OCI-LY3 (cell line): ENCODE measurements at regions not wholly inside any gene's neighbourhood (a gene's known extent, or its start where the extent isn't known, plus 50 kb on each side); places are given as distances from the start of the nearest gene placed in this dataset.

Experiments used
- EZH2phosphoT487 ChIP-seq: fragments of 200-600 bp; shearing (Covaris generic); IDR thresholded peaks from 2 replicates; pipeline ENCODE4 v1.6.1; 2018; ENCODE audit warnings: antibody characterized with exemption, mixed run types, low read depth
- TF ChIP-seq, protein P1 (sequence below): fragments of 200-600, 300-600 bp; sonication (generic); IDR thresholded peaks from 2 replicates; pipeline ENCODE4 v1.5.1; 2014; ENCODE audit warnings: antibody characterized with exemption, low read length, low read depth

- TF ChIP-seq, protein P1, sequence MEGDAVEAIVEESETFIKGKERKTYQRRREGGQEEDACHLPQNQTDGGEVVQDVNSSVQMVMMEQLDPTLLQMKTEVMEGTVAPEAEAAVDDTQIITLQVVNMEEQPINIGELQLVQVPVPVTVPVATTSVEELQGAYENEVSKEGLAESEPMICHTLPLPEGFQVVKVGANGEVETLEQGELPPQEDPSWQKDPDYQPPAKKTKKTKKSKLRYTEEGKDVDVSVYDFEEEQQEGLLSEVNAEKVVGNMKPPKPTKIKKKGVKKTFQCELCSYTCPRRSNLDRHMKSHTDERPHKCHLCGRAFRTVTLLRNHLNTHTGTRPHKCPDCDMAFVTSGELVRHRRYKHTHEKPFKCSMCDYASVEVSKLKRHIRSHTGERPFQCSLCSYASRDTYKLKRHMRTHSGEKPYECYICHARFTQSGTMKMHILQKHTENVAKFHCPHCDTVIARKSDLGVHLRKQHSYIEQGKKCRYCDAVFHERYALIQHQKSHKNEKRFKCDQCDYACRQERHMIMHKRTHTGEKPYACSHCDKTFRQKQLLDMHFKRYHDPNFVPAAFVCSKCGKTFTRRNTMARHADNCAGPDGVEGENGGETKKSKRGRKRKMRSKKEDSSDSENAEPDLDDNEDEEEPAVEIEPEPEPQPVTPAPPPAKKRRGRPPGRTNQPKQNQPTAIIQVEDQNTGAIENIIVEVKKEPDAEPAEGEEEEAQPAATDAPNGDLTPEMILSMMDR, result no peak
- no peak for TF ChIP-seq EZH2phosphoT487
Observed at GRCh38 chr5:68757006-68757405, 336.8 kb upstream of the SLC30A5 start.
